H1 (cell line): ENCODE measurements at regions not wholly inside any gene's neighbourhood (a gene's known extent, or its start where the extent isn't known, plus 50 kb on each side); places are given as distances from the start of the nearest gene placed in this dataset.

Source experiments
- ATF2 ChIP-seq: IDR thresholded peaks from 2 replicates; pipeline ENCODE4 v1.6.1; 2012; ENCODE audit warnings: low read length, inconsistent platforms
- CBX8 ChIP-seq: fragments of 300-800, 300-1000 bp; sonication (generic); IDR thresholded peaks from 2 replicates; pipeline ENCODE4 v1.7.1; 2016; ENCODE audit warnings: low read depth, low read length, borderline replicate concordance
- TAF7 ChIP-seq: optimal IDR thresholded peaks from 2 replicates; pipeline ENCODE3; 2011; ENCODE audit warnings: low read depth, mild to moderate bottlenecking, inconsistent platforms, low read length, moderate library complexity, borderline replicate concordance
- TF ChIP-seq, protein P1 (sequence below): fragments of 300-600 bp; sonication (generic); IDR thresholded peaks from 2 replicates; pipeline ENCODE4 v1.7.1; 2012; ENCODE audit warnings: low read length, moderate library complexity, mild to moderate bottlenecking, inconsistent platforms; ENCODE audit not compliant: insufficient replicate concordance

DNA sequence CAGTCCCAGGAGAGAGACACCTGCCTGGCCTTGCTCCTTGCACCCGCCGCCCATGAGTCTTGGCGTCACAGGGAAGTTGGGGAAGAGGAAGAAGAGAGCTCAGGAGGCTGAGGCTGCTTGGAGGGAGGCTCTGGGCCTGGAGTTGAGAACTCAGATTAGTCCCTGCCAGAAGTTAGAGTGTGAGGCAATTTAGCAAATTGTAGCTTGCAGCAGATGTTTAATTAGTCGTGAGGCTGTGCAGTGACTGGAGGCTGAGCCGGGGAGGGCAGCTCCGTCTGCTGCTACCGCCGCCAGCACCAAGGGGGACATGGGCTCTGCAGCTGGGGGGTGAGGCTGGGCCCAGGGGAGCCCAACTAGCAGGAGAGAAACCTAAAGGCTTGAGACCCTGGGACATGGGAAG lies 738.3 kb upstream of the EEF2KMT start (continued):
- TF ChIP-seq, protein P1, sequence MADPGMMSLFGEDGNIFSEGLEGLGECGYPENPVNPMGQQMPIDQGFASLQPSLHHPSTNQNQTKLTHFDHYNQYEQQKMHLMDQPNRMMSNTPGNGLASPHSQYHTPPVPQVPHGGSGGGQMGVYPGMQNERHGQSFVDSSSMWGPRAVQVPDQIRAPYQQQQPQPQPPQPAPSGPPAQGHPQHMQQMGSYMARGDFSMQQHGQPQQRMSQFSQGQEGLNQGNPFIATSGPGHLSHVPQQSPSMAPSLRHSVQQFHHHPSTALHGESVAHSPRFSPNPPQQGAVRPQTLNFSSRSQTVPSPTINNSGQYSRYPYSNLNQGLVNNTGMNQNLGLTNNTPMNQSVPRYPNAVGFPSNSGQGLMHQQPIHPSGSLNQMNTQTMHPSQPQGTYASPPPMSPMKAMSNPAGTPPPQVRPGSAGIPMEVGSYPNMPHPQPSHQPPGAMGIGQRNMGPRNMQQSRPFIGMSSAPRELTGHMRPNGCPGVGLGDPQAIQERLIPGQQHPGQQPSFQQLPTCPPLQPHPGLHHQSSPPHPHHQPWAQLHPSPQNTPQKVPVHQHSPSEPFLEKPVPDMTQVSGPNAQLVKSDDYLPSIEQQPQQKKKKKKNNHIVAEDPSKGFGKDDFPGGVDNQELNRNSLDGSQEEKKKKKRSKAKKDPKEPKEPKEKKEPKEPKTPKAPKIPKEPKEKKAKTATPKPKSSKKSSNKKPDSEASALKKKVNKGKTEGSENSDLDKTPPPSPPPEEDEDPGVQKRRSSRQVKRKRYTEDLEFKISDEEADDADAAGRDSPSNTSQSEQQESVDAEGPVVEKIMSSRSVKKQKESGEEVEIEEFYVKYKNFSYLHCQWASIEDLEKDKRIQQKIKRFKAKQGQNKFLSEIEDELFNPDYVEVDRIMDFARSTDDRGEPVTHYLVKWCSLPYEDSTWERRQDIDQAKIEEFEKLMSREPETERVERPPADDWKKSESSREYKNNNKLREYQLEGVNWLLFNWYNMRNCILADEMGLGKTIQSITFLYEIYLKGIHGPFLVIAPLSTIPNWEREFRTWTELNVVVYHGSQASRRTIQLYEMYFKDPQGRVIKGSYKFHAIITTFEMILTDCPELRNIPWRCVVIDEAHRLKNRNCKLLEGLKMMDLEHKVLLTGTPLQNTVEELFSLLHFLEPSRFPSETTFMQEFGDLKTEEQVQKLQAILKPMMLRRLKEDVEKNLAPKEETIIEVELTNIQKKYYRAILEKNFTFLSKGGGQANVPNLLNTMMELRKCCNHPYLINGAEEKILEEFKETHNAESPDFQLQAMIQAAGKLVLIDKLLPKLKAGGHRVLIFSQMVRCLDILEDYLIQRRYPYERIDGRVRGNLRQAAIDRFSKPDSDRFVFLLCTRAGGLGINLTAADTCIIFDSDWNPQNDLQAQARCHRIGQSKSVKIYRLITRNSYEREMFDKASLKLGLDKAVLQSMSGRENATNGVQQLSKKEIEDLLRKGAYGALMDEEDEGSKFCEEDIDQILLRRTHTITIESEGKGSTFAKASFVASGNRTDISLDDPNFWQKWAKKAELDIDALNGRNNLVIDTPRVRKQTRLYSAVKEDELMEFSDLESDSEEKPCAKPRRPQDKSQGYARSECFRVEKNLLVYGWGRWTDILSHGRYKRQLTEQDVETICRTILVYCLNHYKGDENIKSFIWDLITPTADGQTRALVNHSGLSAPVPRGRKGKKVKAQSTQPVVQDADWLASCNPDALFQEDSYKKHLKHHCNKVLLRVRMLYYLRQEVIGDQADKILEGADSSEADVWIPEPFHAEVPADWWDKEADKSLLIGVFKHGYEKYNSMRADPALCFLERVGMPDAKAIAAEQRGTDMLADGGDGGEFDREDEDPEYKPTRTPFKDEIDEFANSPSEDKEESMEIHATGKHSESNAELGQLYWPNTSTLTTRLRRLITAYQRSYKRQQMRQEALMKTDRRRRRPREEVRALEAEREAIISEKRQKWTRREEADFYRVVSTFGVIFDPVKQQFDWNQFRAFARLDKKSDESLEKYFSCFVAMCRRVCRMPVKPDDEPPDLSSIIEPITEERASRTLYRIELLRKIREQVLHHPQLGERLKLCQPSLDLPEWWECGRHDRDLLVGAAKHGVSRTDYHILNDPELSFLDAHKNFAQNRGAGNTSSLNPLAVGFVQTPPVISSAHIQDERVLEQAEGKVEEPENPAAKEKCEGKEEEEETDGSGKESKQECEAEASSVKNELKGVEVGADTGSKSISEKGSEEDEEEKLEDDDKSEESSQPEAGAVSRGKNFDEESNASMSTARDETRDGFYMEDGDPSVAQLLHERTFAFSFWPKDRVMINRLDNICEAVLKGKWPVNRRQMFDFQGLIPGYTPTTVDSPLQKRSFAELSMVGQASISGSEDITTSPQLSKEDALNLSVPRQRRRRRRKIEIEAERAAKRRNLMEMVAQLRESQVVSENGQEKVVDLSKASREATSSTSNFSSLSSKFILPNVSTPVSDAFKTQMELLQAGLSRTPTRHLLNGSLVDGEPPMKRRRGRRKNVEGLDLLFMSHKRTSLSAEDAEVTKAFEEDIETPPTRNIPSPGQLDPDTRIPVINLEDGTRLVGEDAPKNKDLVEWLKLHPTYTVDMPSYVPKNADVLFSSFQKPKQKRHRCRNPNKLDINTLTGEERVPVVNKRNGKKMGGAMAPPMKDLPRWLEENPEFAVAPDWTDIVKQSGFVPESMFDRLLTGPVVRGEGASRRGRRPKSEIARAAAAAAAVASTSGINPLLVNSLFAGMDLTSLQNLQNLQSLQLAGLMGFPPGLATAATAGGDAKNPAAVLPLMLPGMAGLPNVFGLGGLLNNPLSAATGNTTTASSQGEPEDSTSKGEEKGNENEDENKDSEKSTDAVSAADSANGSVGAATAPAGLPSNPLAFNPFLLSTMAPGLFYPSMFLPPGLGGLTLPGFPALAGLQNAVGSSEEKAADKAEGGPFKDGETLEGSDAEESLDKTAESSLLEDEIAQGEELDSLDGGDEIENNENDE = no peak
- TF ChIP-seq CBX8 = no peak
- TF ChIP-seq ATF2 = no peak
- no peak for TF ChIP-seq TAF7
